ENCODE measurements at regions not wholly inside any gene's neighbourhood (a gene's known extent, or its start where the extent isn't known, plus 50 kb on each side); places are given as distances from the start of the nearest gene placed in this dataset.

- no peak for TF ChIP-seq CTCF (IDR thresholded peaks at IDR 0.05; ENCODE audit: low read length)
- TF ChIP-seq EZH2 (optimal IDR thresholded peaks at IDR 0.05; ENCODE audit: low read depth, low read length) = no peak
These were observed 962.4 kb upstream of the GOT2 start for GRCh38 chr16:59696495-59696894.
